Astrocyte (in vitro differentiated cells and primary cell): ENCODE measurements at regions not wholly inside any gene's neighbourhood (a gene's known extent, or its start where the extent isn't known, plus 50 kb on each side); places are given as distances from the start of the nearest gene placed in this dataset.

Experiments
- DNase-seq: peaks from one replicate; pipeline ENCODE4 v3.0.0-alpha.2; 2010; ENCODE audit warnings: low read depth
- FAIRE-seq: peaks from 2 replicates; lab custom pipeline; 2011; peaks lifted over from hg19 to GRCh38; lab: Jason Lieb, UNC
- H2AFZ ChIP-seq: 2 replicates; pipeline ENCODE4 v1.6.0; 2012; ENCODE audit warnings: low read depth, low read length, inconsistent platforms
- H3K27ac ChIP-seq: 2 replicates; pipeline ENCODE4 v1.5.1; 2011; ENCODE audit warnings: low read depth, low read length, inconsistent platforms
- H3K27me3 ChIP-seq: 2 replicates; pipeline ENCODE4 v1.6.0; 2011; ENCODE audit warnings: low read length, inconsistent platforms; ENCODE audit not compliant: insufficient read depth
- H3K36me3 ChIP-seq: 2 replicates; pipeline ENCODE4 v1.5.1; 2011; ENCODE audit warnings: low read length, inconsistent platforms; ENCODE audit not compliant: insufficient read depth
- H3K4me1 ChIP-seq: 2 replicates; pipeline ENCODE4 v1.5.1; 2011; ENCODE audit warnings: low read length, inconsistent platforms; ENCODE audit not compliant: insufficient read depth
- H3K4me2 ChIP-seq: 2 replicates; pipeline ENCODE4 v1.6.0; 2012; ENCODE audit warnings: low read length, inconsistent platforms
- H3K4me3 ChIP-seq: 2 replicates; pipeline ENCODE4 v1.5.1; 2011; ENCODE audit warnings: low read depth, mild to moderate bottlenecking, low read length, inconsistent platforms; ENCODE audit not compliant: insufficient read depth
- H3K79me2 ChIP-seq: 2 replicates; pipeline ENCODE4 v1.6.0; 2012; ENCODE audit warnings: mild to moderate bottlenecking, low read length, inconsistent platforms; ENCODE audit not compliant: insufficient read depth
- H3K9ac ChIP-seq: 2 replicates; pipeline ENCODE4 v1.6.0; 2012; ENCODE audit warnings: mild to moderate bottlenecking, low read length, inconsistent platforms
- H3K9me3 ChIP-seq: 2 replicates; pipeline ENCODE4 v1.5.1; 2012; ENCODE audit warnings: low read depth, mild to moderate bottlenecking, low read length, inconsistent platforms; ENCODE audit not compliant: insufficient read depth
- H4K20me1 ChIP-seq: 2 replicates; pipeline ENCODE4 v1.6.0; 2012; ENCODE audit warnings: low read length, inconsistent platforms; ENCODE audit not compliant: insufficient read depth
- H3K27ac Mint-ChIP-seq: one replicate; pipeline ENCODE4 v1.8.0; 2021; ENCODE audit warnings: mild to moderate bottlenecking, mixed read lengths; ENCODE audit not compliant: unreplicated experiment
- H3K27me3 Mint-ChIP-seq: one replicate; pipeline ENCODE4 v1.8.0; 2021; ENCODE audit warnings: low read depth, mixed read lengths; ENCODE audit not compliant: unreplicated experiment
- H3K36me3 Mint-ChIP-seq: one replicate; pipeline ENCODE4 v1.8.0; 2021; ENCODE audit warnings: low read depth, mixed read lengths; ENCODE audit not compliant: unreplicated experiment
- H3K4me1 Mint-ChIP-seq: one replicate; pipeline ENCODE4 v1.8.0; 2021; ENCODE audit warnings: low read depth, mixed read lengths; ENCODE audit not compliant: unreplicated experiment
- H3K4me3 Mint-ChIP-seq: one replicate; pipeline ENCODE4 v1.8.0; 2021; ENCODE audit warnings: mild to moderate bottlenecking, moderate library complexity, mixed read lengths; ENCODE audit not compliant: unreplicated experiment
- H3K9me3 Mint-ChIP-seq: one replicate; pipeline ENCODE4 v1.8.0; 2021; ENCODE audit warnings: mild to moderate bottlenecking, mixed read lengths; ENCODE audit not compliant: unreplicated experiment
- CTCF ChIP-seq: IDR thresholded peaks from 2 replicates; pipeline ENCODE4 v1.5.1; 2011; ENCODE audit warnings: low read depth, mild to moderate bottlenecking, inconsistent platforms, low read length, moderate library complexity; ENCODE audit not compliant: insufficient read depth
- EZH2 ChIP-seq: IDR thresholded peaks from 2 replicates; pipeline ENCODE4 v1.6.1; 2012; ENCODE audit warnings: mild to moderate bottlenecking, low read length, inconsistent platforms; ENCODE audit not compliant: insufficient read depth

GRCh38 chr10:130232166-130233034 is 96.2 kb downstream of the GLRX3 start:
- Mint-ChIP-seq H3K4me1 (no peaks in the 10 kb centered on the region), H3K27me3 (no peaks in the 10 kb centered on the region), H3K36me3 (peaks cover 3% of the 10 kb centered on the region), H3K9me3 (peaks cover 6% of the 10 kb centered on the region), H3K4me3 (no peak overlapping the region), H3K27ac (no peak overlapping the region)
- no peaks in the 10 kb centered on the region for H3K4me1 ChIP-seq
- peaks cover 16% of the 10 kb centered on the region for H3K9me3 ChIP-seq
- no peaks in the 10 kb centered on the region for H3K36me3 ChIP-seq
- H3K27me3 ChIP-seq = no peaks in the 10 kb centered on the region
- no peak overlapping the region for H3K4me3 ChIP-seq
- no peak for TF ChIP-seq EZH2
- no peak for TF ChIP-seq CTCF
- no peak overlapping the region for H2AFZ ChIP-seq
- FAIRE-seq = no peak
- no peak overlapping the region for H3K9ac ChIP-seq
- H4K20me1 ChIP-seq = no peaks in the 10 kb centered on the region
- no peak overlapping the region for H3K27ac ChIP-seq
- H3K79me2 ChIP-seq = no peaks in the 10 kb centered on the region
- no peak overlapping the region for H3K4me2 ChIP-seq
- no peak for DNase-seq

- H2AFZ ChIP-seq = no peak overlapping the region
- H3K36me3 Mint-ChIP-seq = peaks cover 3% of the 10 kb centered on the region
- FAIRE-seq = no peak
- no peaks in the 10 kb centered on the region for H3K4me1 Mint-ChIP-seq
- peaks cover 3% of the 10 kb centered on the region for H3K9me3 Mint-ChIP-seq
- TF ChIP-seq EZH2 = no peak
- TF ChIP-seq CTCF = no peak
- no peak overlapping the region for H3K27ac Mint-ChIP-seq
- no peak overlapping the region for H3K4me3 Mint-ChIP-seq
- no peak overlapping the region for H3K27ac ChIP-seq
- H3K4me2 ChIP-seq = no peak overlapping the region
- no peaks in the 10 kb centered on the region for H3K27me3 ChIP-seq
- no peaks in the 10 kb centered on the region for H3K36me3 ChIP-seq
- DNase-seq = no peak
- H3K4me3 ChIP-seq = no peak overlapping the region
- no peak overlapping the region for H3K9ac ChIP-seq
- H3K9me3 ChIP-seq = peaks cover 16% of the 10 kb centered on the region
- H3K79me2 ChIP-seq = no peaks in the 10 kb centered on the region
- no peaks in the 10 kb centered on the region for H4K20me1 ChIP-seq
- no peaks in the 10 kb centered on the region for H3K27me3 Mint-ChIP-seq
- no peaks in the 10 kb centered on the region for H3K4me1 ChIP-seq
Measured at GRCh38 chr10:130233035-130233360, 96.8 kb downstream of the GLRX3 start.

GRCh38 chr10:130233426-130233825 is 97.2 kb downstream of the GLRX3 start:
- no peak for FAIRE-seq
- DNase-seq = no peak
- H3K27me3 Mint-ChIP-seq = no peaks in the 10 kb centered on the region

More at GRCh38 chr10:130233426-130233825, 97.2 kb downstream of the GLRX3 start:
- Mint-ChIP-seq H3K36me3 (peaks cover 3% of the 10 kb centered on the region), H3K27ac (no peak overlapping the region), H3K9me3 (peaks cover 3% of the 10 kb centered on the region), H3K4me1 (no peaks in the 10 kb centered on the region), H3K4me3 (no peak overlapping the region)
- H3K79me2 ChIP-seq = no peaks in the 10 kb centered on the region
- TF ChIP-seq EZH2 (no peak), CTCF (no peak)
- H3K27ac ChIP-seq = no peak overlapping the region
- H2AFZ ChIP-seq = no peak overlapping the region
- no peak overlapping the region for H3K4me3 ChIP-seq
- H3K4me1 ChIP-seq = no peaks in the 10 kb centered on the region
- H3K9me3 ChIP-seq = peaks cover 16% of the 10 kb centered on the region
- no peaks in the 10 kb centered on the region for H4K20me1 ChIP-seq
- H3K27me3 ChIP-seq = no peaks in the 10 kb centered on the region
- no peaks in the 10 kb centered on the region for H3K36me3 ChIP-seq
- no peak overlapping the region for H3K9ac ChIP-seq
- no peak overlapping the region for H3K4me2 ChIP-seq
